ENCODE measurements at regions not wholly inside any gene's neighbourhood (a gene's known extent, or its start where the extent isn't known, plus 50 kb on each side); places are given as distances from the start of the nearest gene placed in this dataset.

- Histone ChIP-seq H3K36me3 (ENCODE audit: control insufficient read depth in 1 of 2, insufficient read depth in 2 of 2, low read length in 2 of 2) (no peaks in the 10 kb centered on the region), H3K79me1 (ENCODE audit: low read length) (no peaks in the 10 kb centered on the region), H2AK5ac (ENCODE audit: low read length) (no peak overlapping the region), H3K27ac (ENCODE audit: low read depth, low read length) (no peak overlapping the region), H3K4me2 (ENCODE audit: low read length) (no peak overlapping the region), H3K79me2 (ENCODE audit: control insufficient read depth, insufficient read depth, low read length, poor library complexity) (no peaks in the 10 kb centered on the region), H4K12ac (ENCODE audit: low read depth, low read length) (no peak overlapping the region), H3K4ac (ENCODE audit: low read depth, low read length) (no peak overlapping the region), H2BK120ac (ENCODE audit: insufficient read depth, low read length, poor library complexity) (no peak overlapping the region), H3K9ac (ENCODE audit: low read length) (no peak overlapping the region), H3K9me3 (ENCODE audit: insufficient read depth, low read depth, low read length) (no peaks in the 10 kb centered on the region), H2BK5ac (ENCODE audit: low read depth, low read length, poor library complexity) (no peak overlapping the region), H3K23ac (ENCODE audit: low read length) (no peak overlapping the region), H3K14ac (ENCODE audit: low read length) (no peak overlapping the region), H2AFZ (ENCODE audit: insufficient read depth, low read length, poor library complexity) (no peak overlapping the region), H4K91ac (ENCODE audit: low read depth, low read length) (no peak overlapping the region), H4K8ac (ENCODE audit: low read depth, low read length) (no peak overlapping the region), H3K4me3 (ENCODE audit: low read depth, low read length) (no peak overlapping the region), H3K4me1 (ENCODE audit: control insufficient read depth in 1 of 2, insufficient read depth in 2 of 2, low read length in 2 of 2) (no peaks in the 10 kb centered on the region), H2BK12ac (ENCODE audit: low read length) (no peak overlapping the region), H3K18ac (ENCODE audit: low read length) (no peak overlapping the region), H3K27me3 (ENCODE audit: insufficient read depth, low read length) (no peaks in the 10 kb centered on the region)
- DNase-seq: no peak
- no CpG with 5 or more reads among the region's 3 CpGs for WGBS (ENCODE audit: extremely low coverage, insufficient coverage, insufficient read length)
Observed at GRCh38 chr2:72062336-72062735, 85.3 kb downstream of the CYP26B1 start.

- Histone ChIP-seq H4K91ac (ENCODE audit: low read depth, low read length) (no peak overlapping the region), H3K36me3 (ENCODE audit: control insufficient read depth in 1 of 2, insufficient read depth in 2 of 2, low read length in 2 of 2) (no peaks in the 10 kb centered on the region), H3K9ac (ENCODE audit: low read length) (no peak overlapping the region), H4K8ac (ENCODE audit: low read depth, low read length) (no peak overlapping the region), H3K27me3 (ENCODE audit: insufficient read depth, low read length) (no peaks in the 10 kb centered on the region), H3K79me1 (ENCODE audit: low read length) (no peaks in the 10 kb centered on the region), H2AFZ (ENCODE audit: insufficient read depth, low read length, poor library complexity) (no peak overlapping the region), H2BK5ac (ENCODE audit: low read depth, low read length, poor library complexity) (no peak overlapping the region), H3K14ac (ENCODE audit: low read length) (no peak overlapping the region), H3K4me2 (ENCODE audit: low read length) (no peak overlapping the region), H3K4ac (ENCODE audit: low read depth, low read length) (no peak overlapping the region), H3K9me3 (ENCODE audit: insufficient read depth, low read depth, low read length) (no peaks in the 10 kb centered on the region), H3K79me2 (ENCODE audit: control insufficient read depth, insufficient read depth, low read length, poor library complexity) (no peaks in the 10 kb centered on the region), H2BK120ac (ENCODE audit: insufficient read depth, low read length, poor library complexity) (no peak overlapping the region), H3K4me3 (ENCODE audit: low read depth, low read length) (no peak overlapping the region), H3K4me1 (ENCODE audit: control insufficient read depth in 1 of 2, insufficient read depth in 2 of 2, low read length in 2 of 2) (no peaks in the 10 kb centered on the region), H3K23ac (ENCODE audit: low read length) (no peak overlapping the region), H2BK12ac (ENCODE audit: low read length) (no peak overlapping the region), H2AK5ac (ENCODE audit: low read length) (no peak overlapping the region), H3K18ac (ENCODE audit: low read length) (no peak overlapping the region), H4K12ac (ENCODE audit: low read depth, low read length) (no peak overlapping the region), H3K27ac (ENCODE audit: low read depth, low read length) (no peak overlapping the region)
- no peak for DNase-seq
- WGBS (ENCODE audit: extremely low coverage, insufficient coverage, insufficient read length): no CpG with 5 or more reads among the region's 1 CpG
Observed at GRCh38 chr2:72057308-72057707, 90.4 kb downstream of the CYP26B1 start.

DNA sequence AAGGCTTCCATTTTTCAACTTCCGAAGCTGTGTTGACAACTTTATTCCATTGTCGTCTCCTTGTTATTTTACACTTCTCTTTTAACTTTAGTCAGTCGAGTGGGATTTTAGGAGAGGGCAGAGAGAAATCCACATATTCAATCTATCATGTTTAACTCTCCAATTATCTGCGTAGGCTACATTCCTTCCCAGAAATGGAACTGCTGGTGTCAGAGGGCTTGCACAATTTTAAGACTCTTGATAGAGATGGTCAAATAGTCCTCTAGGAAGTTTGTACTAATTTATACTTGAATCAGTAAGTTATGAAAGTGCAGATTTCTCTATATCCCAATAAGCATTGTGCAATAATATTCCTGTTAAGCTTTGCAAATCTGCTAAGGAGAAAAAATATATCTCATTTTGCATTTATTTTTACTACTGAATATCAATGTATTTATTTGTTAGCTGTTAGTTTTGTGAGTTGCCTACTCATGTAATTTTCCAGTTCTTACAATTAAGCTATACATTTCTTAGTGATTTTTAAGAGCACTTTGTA is 95.6 kb downstream of the CYP26B1 start:
- Histone ChIP-seq H3K27ac (ENCODE audit: low read depth, low read length) (no peak overlapping the region), H4K8ac (ENCODE audit: low read depth, low read length) (no peak overlapping the region), H3K36me3 (ENCODE audit: control insufficient read depth in 1 of 2, insufficient read depth in 2 of 2, low read length in 2 of 2) (no peaks in the 10 kb centered on the region), H3K9ac (ENCODE audit: low read length) (no peak overlapping the region), H2BK5ac (ENCODE audit: low read depth, low read length, poor library complexity) (no peak overlapping the region), H3K14ac (ENCODE audit: low read length) (no peak overlapping the region), H3K79me2 (ENCODE audit: control insufficient read depth, insufficient read depth, low read length, poor library complexity) (no peaks in the 10 kb centered on the region), H3K4me3 (ENCODE audit: low read depth, low read length) (no peak overlapping the region), H2AFZ (ENCODE audit: insufficient read depth, low read length, poor library complexity) (no peak overlapping the region), H2AK5ac (ENCODE audit: low read length) (no peak overlapping the region), H3K4me2 (ENCODE audit: low read length) (no peak overlapping the region), H3K79me1 (ENCODE audit: low read length) (no peaks in the 10 kb centered on the region), H3K27me3 (ENCODE audit: insufficient read depth, low read length) (no peaks in the 10 kb centered on the region), H2BK120ac (ENCODE audit: insufficient read depth, low read length, poor library complexity) (no peak overlapping the region), H3K4me1 (ENCODE audit: control insufficient read depth in 1 of 2, insufficient read depth in 2 of 2, low read length in 2 of 2) (no peaks in the 10 kb centered on the region), H3K9me3 (ENCODE audit: insufficient read depth, low read depth, low read length) (no peaks in the 10 kb centered on the region), H4K12ac (ENCODE audit: low read depth, low read length) (no peak overlapping the region), H2BK12ac (ENCODE audit: low read length) (no peak overlapping the region), H3K18ac (ENCODE audit: low read length) (no peak overlapping the region), H4K91ac (ENCODE audit: low read depth, low read length) (no peak overlapping the region), H3K23ac (ENCODE audit: low read length) (no peak overlapping the region), H3K4ac (ENCODE audit: low read depth, low read length) (no peak overlapping the region)
- DNase-seq: no peak
- no CpG with 5 or more reads among the region's 4 CpGs for WGBS (ENCODE audit: extremely low coverage, insufficient coverage, insufficient read length)

GRCh38 chr2:72051204-72051603 is 96.5 kb downstream of the CYP26B1 start:
- Histone ChIP-seq H3K27me3 (ENCODE audit: insufficient read depth, low read length) (no peaks in the 10 kb centered on the region), H3K27ac (ENCODE audit: low read depth, low read length) (no peak overlapping the region), H3K79me1 (ENCODE audit: low read length) (no peaks in the 10 kb centered on the region), H3K4me2 (ENCODE audit: low read length) (no peak overlapping the region), H3K79me2 (ENCODE audit: control insufficient read depth, insufficient read depth, low read length, poor library complexity) (no peaks in the 10 kb centered on the region), H3K23ac (ENCODE audit: low read length) (no peak overlapping the region), H2BK5ac (ENCODE audit: low read depth, low read length, poor library complexity) (no peak overlapping the region), H3K9me3 (ENCODE audit: insufficient read depth, low read depth, low read length) (no peaks in the 10 kb centered on the region), H4K91ac (ENCODE audit: low read depth, low read length) (no peak overlapping the region), H3K14ac (ENCODE audit: low read length) (no peak overlapping the region), H3K4me3 (ENCODE audit: low read depth, low read length) (no peak overlapping the region), H2BK120ac (ENCODE audit: insufficient read depth, low read length, poor library complexity) (no peak overlapping the region), H4K12ac (ENCODE audit: low read depth, low read length) (no peak overlapping the region), H3K4ac (ENCODE audit: low read depth, low read length) (no peak overlapping the region), H2AK5ac (ENCODE audit: low read length) (no peak overlapping the region), H3K9ac (ENCODE audit: low read length) (no peak overlapping the region), H2BK12ac (ENCODE audit: low read length) (no peak overlapping the region), H2AFZ (ENCODE audit: insufficient read depth, low read length, poor library complexity) (no peak overlapping the region), H3K18ac (ENCODE audit: low read length) (no peak overlapping the region), H4K8ac (ENCODE audit: low read depth, low read length) (no peak overlapping the region), H3K4me1 (ENCODE audit: control insufficient read depth in 1 of 2, insufficient read depth in 2 of 2, low read length in 2 of 2) (no peaks in the 10 kb centered on the region), H3K36me3 (ENCODE audit: control insufficient read depth in 1 of 2, insufficient read depth in 2 of 2, low read length in 2 of 2) (no peaks in the 10 kb centered on the region)
- no CpG with 5 or more reads among the region's 2 CpGs for WGBS (ENCODE audit: extremely low coverage, insufficient coverage, insufficient read length)
- no peak for DNase-seq
